Lung (tissue), 11 donors: ENCODE measurements at regions not wholly inside any gene's neighbourhood (a gene's known extent, or its start where the extent isn't known, plus 50 kb on each side); places are given as distances from the start of the nearest gene placed in this dataset.

Experiments
- ATAC-seq: fragments of 200-7000 bp; cut with Tn5 transposase; one replicate; pipeline ENCODE4 v1.9.1; 2020; ENCODE audit warnings: moderate number of reproducible peaks; ENCODE audit not compliant: insufficient read depth, low FRiP score
- DNase-seq, 3 donors: peaks; one replicate each; pipeline ENCODE4 v3.0.0-alpha.2; 2013 to 2017
- H3K27ac ChIP-seq, 2 donors: one replicate each; pipeline ENCODE4 v1.5.1; 2013; ENCODE audit warnings: mild to moderate bottlenecking in 2 of 2, moderate library complexity in 2 of 2, control low read depth in 1 of 2, inconsistent platforms in 1 of 2, low read depth in 1 of 2, low read length in 1 of 2
- H3K27me3 ChIP-seq, 3 donors: one replicate each; pipeline ENCODE4 v1.5.1; 2013; ENCODE audit warnings: low read length in 2 of 3; ENCODE audit not compliant: control insufficient read depth in 3 of 3, insufficient read depth in 3 of 3
- H3K36me3 ChIP-seq, 4 donors: one replicate each; pipeline ENCODE4 v1.5.1; 2013; ENCODE audit warnings: low read length in 4 of 4, mild to moderate bottlenecking in 1 of 4, moderate library complexity in 1 of 4; ENCODE audit not compliant: control insufficient read depth in 4 of 4, insufficient read depth in 4 of 4
- H3K4me1 ChIP-seq, 5 donors: one replicate each; pipeline ENCODE4 v1.5.1; 2013; ENCODE audit warnings: low read length in 5 of 5, mild to moderate bottlenecking in 2 of 5, moderate library complexity in 1 of 5; ENCODE audit not compliant: control insufficient read depth in 5 of 5, insufficient read depth in 5 of 5
- H3K4me3 ChIP-seq: one replicate; pipeline ENCODE4 v1.5.1; 2013; ENCODE audit warnings: mild to moderate bottlenecking, control low read depth, moderate library complexity
- H3K9ac ChIP-seq, 2 donors: one replicate each; pipeline ENCODE4 v1.5.1; 2013; ENCODE audit warnings: low read length in 2 of 2, control low read depth in 1 of 2; ENCODE audit not compliant: insufficient read depth in 1 of 2
- H3K9me3 ChIP-seq, 4 donors: one replicate each; pipeline ENCODE4 v1.5.1; 2013; ENCODE audit warnings: low read length in 3 of 4, mild to moderate bottlenecking in 1 of 4, moderate library complexity in 1 of 4; ENCODE audit not compliant: control insufficient read depth in 4 of 4, insufficient read depth in 3 of 4
- CTCF ChIP-seq: IDR thresholded peaks from 2 replicates; pipeline ENCODE4 v1.5.1; 2012; ENCODE audit warnings: mild to moderate bottlenecking; ENCODE audit errors: control extremely low read depth, extremely low read depth
- WGBS, 2 donors: extraction: QIAGEN DNeasy Blood & Tissue Kit; methylation state at CpG; one replicate each; pipeline ENCODE4 v1.1.7; 2013; 5-methylcytosine and 5-hydroxymethylcytosine counted together
- donor health status: control.
- donor health status: control.
- donor health status: Bipolar disorder and iron deficiency.
- donor health status: healthy.
- donor health status: DM: yes; HTN: yes; CAD: no.

GRCh38 chr18:41747723-41748242, 207.3 kb upstream of the PIK3C3 start:
- H3K9me3 ChIP-seq = no peaks in the 10 kb centered on the region
- H3K27me3 ChIP-seq = no peaks in the 10 kb centered on the region
- 40 to 57% methylated on average over 2 of the region's 2 CpGs for WGBS, 2 donors
- no peak for DNase-seq
- H3K9ac ChIP-seq = no peak overlapping the region
- no peaks in the 10 kb centered on the region for H3K36me3 ChIP-seq
- peaks cover 0 to 9% (median 0%) of the 10 kb centered on the region in 5 donors for H3K4me1 ChIP-seq
- TF ChIP-seq CTCF = no peak
- ATAC-seq = no peak
- H3K4me3 ChIP-seq = no peak overlapping the region
- no peak overlapping the region for H3K27ac ChIP-seq

GRCh38 chr18:41745166-41746049, 209.6 kb upstream of the PIK3C3 start:
- Histone ChIP-seq H3K36me3 (no peaks in the 10 kb centered on the region), H3K4me3 (no peak overlapping the region), H3K9ac (no peak overlapping the region), H3K9me3 (no peaks in the 10 kb centered on the region), H3K4me1 (peaks cover 0 to 9% (median 0%) of the 10 kb centered on the region in 5 donors), H3K27me3 (no peaks in the 10 kb centered on the region), H3K27ac (no peak overlapping the region)
- 39 to 42% methylated on average over 5 of the region's 5 CpGs for WGBS, 2 donors
- no peak for TF ChIP-seq CTCF
- ATAC-seq (no peak), DNase-seq (peak; percentile 78 to 84 (median 79))

GRCh38 chr18:41744421-41745030, 210.5 kb upstream of the PIK3C3 start:
- Histone ChIP-seq H3K36me3 (no peaks in the 10 kb centered on the region), H3K27ac (no peak overlapping the region), H3K27me3 (no peaks in the 10 kb centered on the region), H3K4me1 (peaks cover 0 to 9% (median 0%) of the 10 kb centered on the region in 5 donors), H3K9ac (peak overlapping the region in 1 of 2 donors; percentile 36), H3K9me3 (no peaks in the 10 kb centered on the region), H3K4me3 (no peak overlapping the region)
- DNase-seq (peak in 2 of 3 donors; percentile 56 to 62), ATAC-seq (no peak)
- WGBS, 2 donors = 49 to 74% methylated on average over 6 of the region's 6 CpGs
- no peak for TF ChIP-seq CTCF
